PC-3 (cell line): ENCODE measurements at regions not wholly inside any gene's neighbourhood (a gene's known extent, or its start where the extent isn't known, plus 50 kb on each side); places are given as distances from the start of the nearest gene placed in this dataset.

Experiments used
- ATAC-seq: fragments of 200-7000 bp; cut with Tn5 transposase; 2 replicates; pipeline ENCODE4 v1.9.1; 2020; ENCODE audit warnings: mild to moderate bottlenecking, moderate library complexity
- BruUV-seq: library from RNA; stranded (reverse); fragments of 400-500 nt; replicated peaks from 2 replicates; lab custom pipeline; 2021; lab: Mats Ljungman, UMichigan
- CTCF ChIA-PET: fragments of 300-600 bp; sonication (Branson Sonifier 250); formaldehyde crosslinking; loops from one replicate; lab custom pipeline; 2022; ENCODE audit warnings: antibody characterized with exemption; lab: Charles Lee
- POLR2A ChIA-PET: fragments of 300-600 bp; sonication (Branson Sonifier 250); formaldehyde crosslinking; loops from one replicate; lab custom pipeline; 2022; ENCODE audit warnings: antibody characterized with exemption; ENCODE audit not compliant: unreplicated experiment; lab: Charles Lee
- DNase-seq: peaks from one replicate; pipeline ENCODE4 v3.0.0-alpha.2; 2015
- H2AFZ ChIP-seq: fragments of 300-600 bp; sonication (generic); 2 replicates; pipeline ENCODE4 v1.6.0; 2016; ENCODE audit warnings: antibody characterized with exemption, low read length
- H3F3A ChIP-seq: fragments of 300-600 bp; sonication (generic); one replicate; pipeline ENCODE4 v1.6.0; 2017; ENCODE audit warnings: antibody characterized with exemption, low read length, control low read depth, mild to moderate bottlenecking; ENCODE audit not compliant: unreplicated experiment
- H3K27ac ChIP-seq: fragments of 300-600 bp; sonication (generic); 2 replicates; pipeline ENCODE4 v1.5.1; 2016; ENCODE audit warnings: mild to moderate bottlenecking, low read length
- H3K27me3 ChIP-seq: fragments of 300-600 bp; sonication (generic); 2 replicates; pipeline ENCODE4 v1.6.1; 2016; ENCODE audit warnings: low read length, mixed read lengths
- H3K36me3 ChIP-seq: fragments of 300-600 bp; sonication (generic); 2 replicates; pipeline ENCODE4 v1.6.1; 2016; ENCODE audit warnings: low read depth, mixed run types, low read length, mixed read lengths
- H3K4me1 ChIP-seq: fragments of 300-600 bp; sonication (generic); 2 replicates; pipeline ENCODE4 v1.5.1; 2016; ENCODE audit warnings: low read length; ENCODE audit not compliant: insufficient read depth
- H3K4me2 ChIP-seq: fragments of 300-600 bp; sonication (generic); 2 replicates; pipeline ENCODE4 v1.6.0; 2016; ENCODE audit warnings: low read length
- H3K4me3 ChIP-seq: fragments of 300-600 bp; sonication (generic); 2 replicates; pipeline ENCODE4 v1.5.1; 2016; ENCODE audit warnings: mild to moderate bottlenecking, low read length, mixed read lengths
- H3K79me2 ChIP-seq: fragments of 300-600 bp; sonication (generic); 2 replicates; pipeline ENCODE4 v1.6.1; 2017; ENCODE audit warnings: low read length, mixed read lengths
- H3K9ac ChIP-seq: fragments of 300-600 bp; sonication (generic); 2 replicates; pipeline ENCODE4 v1.6.0; 2016; ENCODE audit warnings: mild to moderate bottlenecking, low read length
- H3K9me2 ChIP-seq: fragments of 300-600 bp; sonication (generic); replicated peaks from 2 replicates; pipeline ENCODE4 v1.6.1; 2016; ENCODE audit warnings: mixed run types, low read length, mixed read lengths
- H3K9me3 ChIP-seq: fragments of 300-600 bp; sonication (generic); 2 replicates; pipeline ENCODE4 v1.6.1; 2016; ENCODE audit warnings: low read length, mixed read lengths
- H4K20me1 ChIP-seq: fragments of 300-600 bp; sonication (generic); 2 replicates; pipeline ENCODE4 v1.6.1; 2016; ENCODE audit warnings: low read length, mixed read lengths
- EZH2 ChIP-seq: fragments of 300-600 bp; sonication (generic); IDR thresholded peaks from one replicate; pipeline ENCODE4 v1.6.1; 2017; ENCODE audit warnings: antibody characterized with exemption, mild to moderate bottlenecking, low read length; ENCODE audit not compliant: unreplicated experiment
- EZH2phosphoT487 ChIP-seq: fragments of 300-600 bp; sonication (generic); IDR thresholded peaks from 2 replicates; pipeline ENCODE4 v1.6.1; 2018; ENCODE audit warnings: mild to moderate bottlenecking, antibody characterized with exemption, low read length, borderline replicate concordance
- intact Hi-C: fragments of 100-400 bp; cut with micrococcal nuclease; formaldehyde crosslinking; loops from 2 replicates; pipeline ENCODE4 v1.9.0; 2023
- TF ChIP-seq, protein P1 (sequence below): fragments of 300-600 bp; sonication (generic); conservative IDR thresholded peaks from 2 replicates; pipeline ENCODE4 v1.5.1; 2017; ENCODE audit warnings: antibody characterized with exemption, low read depth, mild to moderate bottlenecking, low read length

DNA sequence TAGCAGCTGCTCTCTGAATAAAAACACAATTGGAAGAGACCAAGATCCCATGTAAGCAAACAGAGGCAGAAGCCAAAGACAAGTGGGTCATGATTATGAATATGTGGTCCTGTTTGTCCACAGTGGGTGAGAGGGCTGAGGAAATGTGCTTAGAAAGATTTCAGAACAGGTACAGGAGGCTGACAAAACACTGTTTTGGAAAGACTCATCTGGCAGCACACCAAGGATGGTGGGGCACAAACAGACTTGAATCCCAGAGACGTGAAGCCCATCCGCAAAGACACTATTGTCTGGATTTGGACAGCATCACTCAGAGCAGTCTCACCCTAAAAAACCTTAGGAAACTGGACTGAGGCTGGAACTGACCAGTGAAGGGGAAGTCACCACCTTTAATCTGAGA is 85.0 kb downstream of the ADRB2 start:
- Histone ChIP-seq H3K79me2 (no peaks in the 10 kb centered on the region), H3K27ac (peak overlapping the region; percentile 88)

DNA sequence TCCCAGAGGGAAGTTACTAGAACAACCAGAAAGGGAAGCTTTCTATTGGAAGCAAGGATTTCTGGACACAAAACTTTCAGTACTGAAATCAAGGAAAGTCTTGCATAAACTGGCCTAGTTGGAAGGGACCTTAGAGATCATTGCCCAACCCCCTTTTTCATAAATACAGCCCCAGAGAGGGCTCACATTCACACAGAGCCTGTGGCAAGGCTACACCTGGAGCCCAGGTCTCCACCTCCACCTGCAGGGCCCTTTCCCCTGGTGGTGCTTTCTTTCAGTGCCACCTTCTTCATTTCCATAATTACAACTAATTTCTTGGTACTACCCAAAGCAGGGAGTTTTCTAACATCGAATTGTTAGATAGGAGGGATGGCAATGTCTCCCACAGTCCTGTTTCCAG is 85.7 kb downstream of the ADRB2 start:
- ATAC-seq (no peak), DNase-seq (peak; percentile 56)
- Histone ChIP-seq H3K36me3 (no peaks in the 10 kb centered on the region), H2AFZ (no peak overlapping the region), H3K4me2 (peak overlapping the region; percentile 68), H3K27ac (peak overlapping the region; percentile 88), H4K20me1 (no peaks in the 10 kb centered on the region), H3K9me3 (no peaks in the 10 kb centered on the region), H3K27me3 (no peaks in the 10 kb centered on the region), H3K4me1 (peaks cover 80% of the 10 kb centered on the region), H3K79me2 (no peaks in the 10 kb centered on the region), H3F3A (peaks cover 30% of the 10 kb centered on the region), H3K4me3 (peak overlapping the region; percentile 19; the same call in 1 of the 2 replicates), H3K9me2 (no peaks in the 10 kb centered on the region), H3K9ac (peak overlapping the region; percentile 59)
- BruUV-seq, result no TSS peak
- intact Hi-C loops, result loop anchor here (1.0 to 5.0 kb wide), 5 partner anchors 86 to 317 kb away; no protein-coding TSS in a partner anchor
- ChIA-PET POLR2A (interaction anchor here (0.6 to 0.7 kb wide), 3 partner anchors 13 to 231 kb away, joined by 3 read pairs; no protein-coding TSS in a partner anchor), CTCF (interaction anchor here (0.6 to 3.5 kb wide), 15 partner anchors 28 to 203 kb away, joined by 3 to 30 read pairs (median 7); partner anchors contain the start of gene ADRB2)
- TF ChIP-seq, protein P1, sequence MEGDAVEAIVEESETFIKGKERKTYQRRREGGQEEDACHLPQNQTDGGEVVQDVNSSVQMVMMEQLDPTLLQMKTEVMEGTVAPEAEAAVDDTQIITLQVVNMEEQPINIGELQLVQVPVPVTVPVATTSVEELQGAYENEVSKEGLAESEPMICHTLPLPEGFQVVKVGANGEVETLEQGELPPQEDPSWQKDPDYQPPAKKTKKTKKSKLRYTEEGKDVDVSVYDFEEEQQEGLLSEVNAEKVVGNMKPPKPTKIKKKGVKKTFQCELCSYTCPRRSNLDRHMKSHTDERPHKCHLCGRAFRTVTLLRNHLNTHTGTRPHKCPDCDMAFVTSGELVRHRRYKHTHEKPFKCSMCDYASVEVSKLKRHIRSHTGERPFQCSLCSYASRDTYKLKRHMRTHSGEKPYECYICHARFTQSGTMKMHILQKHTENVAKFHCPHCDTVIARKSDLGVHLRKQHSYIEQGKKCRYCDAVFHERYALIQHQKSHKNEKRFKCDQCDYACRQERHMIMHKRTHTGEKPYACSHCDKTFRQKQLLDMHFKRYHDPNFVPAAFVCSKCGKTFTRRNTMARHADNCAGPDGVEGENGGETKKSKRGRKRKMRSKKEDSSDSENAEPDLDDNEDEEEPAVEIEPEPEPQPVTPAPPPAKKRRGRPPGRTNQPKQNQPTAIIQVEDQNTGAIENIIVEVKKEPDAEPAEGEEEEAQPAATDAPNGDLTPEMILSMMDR, result no peak
- no peak for TF ChIP-seq EZH2
- no peak for TF ChIP-seq EZH2phosphoT487

More for the DNA sequence above, 85.0 kb downstream of the ADRB2 start:
- H3K9me2 ChIP-seq, result no peaks in the 10 kb centered on the region
- ATAC-seq (no peak), DNase-seq (peak; percentile 89)
- ChIA-PET CTCF (interaction anchor here (0.9 to 3.5 kb wide), 6 partner anchors 46 to 203 kb away, joined by 3 to 14 read pairs (median 9); no protein-coding TSS in a partner anchor), POLR2A (no interaction called here)
- peaks cover 80% of the 10 kb centered on the region for H3K4me1 ChIP-seq
- no peaks in the 10 kb centered on the region for H3K36me3 ChIP-seq
- H3K9ac ChIP-seq, result peak overlapping the region; percentile 59
- H3K4me3 ChIP-seq, result no peak overlapping the region
- BruUV-seq, result TSS peak; percentile 55
- no peaks in the 10 kb centered on the region for H3K27me3 ChIP-seq
- peaks cover 30% of the 10 kb centered on the region for H3F3A ChIP-seq
- H3K9me3 ChIP-seq, result no peaks in the 10 kb centered on the region
- TF ChIP-seq EZH2phosphoT487 (no peak), EZH2 (no peak)
- TF ChIP-seq, protein P1, result no peak
- H4K20me1 ChIP-seq, result no peaks in the 10 kb centered on the region
- no peak overlapping the region for H2AFZ ChIP-seq
- intact Hi-C loops, result loop anchor here (5.0 kb wide), 1 partner anchor 216 kb away; no protein-coding TSS in a partner anchor
- peak overlapping the region; percentile 68 for H3K4me2 ChIP-seq
